Endodermal cell (in vitro differentiated cells): ENCODE measurements at regions not wholly inside any gene's neighbourhood (a gene's known extent, or its start where the extent isn't known, plus 50 kb on each side); places are given as distances from the start of the nearest gene placed in this dataset.

Experiments used
- DNase-seq: peaks from one replicate; pipeline ENCODE4 v3.0.0-alpha.2; 2017
- H3K27ac ChIP-seq: 2 replicates; pipeline ENCODE4 v1.5.1; 2013; ENCODE audit warnings: mild to moderate bottlenecking, low read depth, low read length, moderate library complexity
- H3K27me3 ChIP-seq: 2 replicates; pipeline ENCODE4 v1.6.1; 2013; ENCODE audit warnings: mild to moderate bottlenecking, low read length, moderate library complexity; ENCODE audit not compliant: insufficient read depth, control insufficient read depth, poor library complexity, severe bottlenecking
- H3K36me3 ChIP-seq: 2 replicates; pipeline ENCODE4 v1.7.0; 2013; ENCODE audit warnings: mild to moderate bottlenecking, low read length, moderate library complexity; ENCODE audit not compliant: control insufficient read depth, insufficient read depth
- H3K4me1 ChIP-seq: one replicate; pipeline ENCODE4 v1.7.0; 2013; ENCODE audit warnings: low read length; ENCODE audit not compliant: control insufficient read depth, insufficient read depth
- H3K4me3 ChIP-seq: 2 replicates; pipeline ENCODE4 v1.5.1; 2013; ENCODE audit warnings: mild to moderate bottlenecking, low read length, moderate library complexity
- H3K9ac ChIP-seq: 2 replicates; pipeline ENCODE4 v1.6.1; 2013; ENCODE audit warnings: mild to moderate bottlenecking, low read length, moderate library complexity; ENCODE audit not compliant: poor library complexity, severe bottlenecking; ENCODE audit errors: extremely low read depth
- H3K9me3 ChIP-seq: 2 replicates; pipeline ENCODE4 v1.6.1; 2013; ENCODE audit warnings: mild to moderate bottlenecking, low read length, moderate library complexity; ENCODE audit not compliant: control insufficient read depth
- H3K27ac Mint-ChIP-seq: 2 replicates; pipeline ENCODE4 v1.8.0; 2020; ENCODE audit warnings: mixed read lengths
- H3K27me3 Mint-ChIP-seq: 2 replicates; pipeline ENCODE4 v1.8.0; 2021; ENCODE audit warnings: mild to moderate bottlenecking, mixed read lengths; ENCODE audit not compliant: insufficient read depth
- H3K36me3 Mint-ChIP-seq: 2 replicates; pipeline ENCODE4 v1.8.0; 2020; ENCODE audit warnings: low read depth, mixed read lengths
- H3K4me1 Mint-ChIP-seq: 2 replicates; pipeline ENCODE4 v1.8.0; 2020; ENCODE audit warnings: mixed read lengths
- H3K4me3 Mint-ChIP-seq: 2 replicates; pipeline ENCODE4 v1.8.0; 2020; ENCODE audit warnings: mild to moderate bottlenecking, moderate library complexity, mixed read lengths
- H3K9me3 Mint-ChIP-seq: 2 replicates; pipeline ENCODE4 v1.8.0; 2020; ENCODE audit warnings: mild to moderate bottlenecking, mixed read lengths
- WGBS, 2 experiments: methylation state at CpG; one replicate each; pipeline versions ENCODE4 v1.1.5 to v1.1.7; 2013; ENCODE audit warnings: missing lambda C conversion rate in 2 of 2, mixed read lengths in 1 of 2; ENCODE audit not compliant: insufficient coverage in 1 of 2, insufficient read length in 1 of 2; 5-methylcytosine and 5-hydroxymethylcytosine counted together
- TF ChIP-seq, protein P1 (sequence below): fragments of 200-600 bp; sonication (generic); conservative IDR thresholded peaks from 2 replicates; pipeline ENCODE4 v1.5.0; 2021; ENCODE audit warnings: antibody characterized with exemption, mild to moderate bottlenecking

DNA sequence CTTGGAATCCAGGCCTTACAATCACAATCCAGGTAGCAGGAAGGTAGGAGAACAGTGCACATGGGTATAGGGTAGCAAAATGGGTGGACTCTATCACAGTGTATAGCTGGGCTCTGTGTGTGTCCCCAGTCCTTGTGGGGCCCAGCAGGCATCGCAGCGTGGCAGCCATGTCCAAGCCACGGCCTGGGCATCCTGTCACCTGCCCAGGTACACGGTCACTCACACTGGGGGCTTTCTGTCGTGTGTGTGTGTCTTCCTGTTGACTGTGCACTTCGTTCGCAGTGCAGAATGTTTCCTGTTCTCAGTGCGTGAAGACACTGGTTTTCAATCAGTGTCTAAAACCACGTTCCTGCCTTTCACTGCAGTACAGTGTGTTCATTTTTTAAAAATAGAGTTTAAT, 523.2 kb upstream of the JARID2 start:
- 92 to 100% methylated on average over 2 to 9 of the region's 9 CpGs for WGBS, 2 experiments
- no peak overlapping the region for H3K27ac ChIP-seq

DNA sequence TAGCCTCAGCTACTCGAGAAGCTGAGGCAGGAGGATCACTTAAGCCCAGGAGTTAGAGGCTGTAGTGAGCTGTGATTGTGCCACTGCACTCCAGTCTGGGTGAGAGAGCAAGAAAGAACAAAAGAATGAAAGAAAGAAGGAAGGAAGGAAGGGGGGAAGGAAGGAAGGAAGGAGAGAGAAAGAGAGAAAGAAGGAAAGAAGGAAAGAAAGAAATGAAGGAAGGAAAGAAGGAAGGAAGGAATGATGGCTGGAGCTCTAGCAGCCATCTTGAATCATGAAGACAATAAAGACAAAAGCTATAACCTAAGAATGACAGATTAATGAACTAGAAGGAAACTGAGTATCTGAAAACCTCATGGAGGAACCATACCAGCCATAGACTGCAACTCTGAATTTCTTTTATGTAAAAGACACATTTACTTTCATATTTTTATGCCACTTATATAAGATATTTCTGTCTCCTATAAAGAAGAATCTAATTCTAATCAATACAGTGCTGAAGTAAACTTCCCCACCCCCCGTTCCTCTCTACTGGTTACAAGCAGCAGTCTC, 522.3 kb upstream of the JARID2 start:
- H3K27me3 ChIP-seq: no peaks in the 10 kb centered on the region
- 86 to 100% methylated on average over 1 to 2 of the region's 2 CpGs for WGBS, 2 experiments
- H3K4me1 ChIP-seq: no peaks in the 10 kb centered on the region
- no peaks in the 10 kb centered on the region for H3K36me3 Mint-ChIP-seq
- no peak overlapping the region for H3K9ac ChIP-seq
- peaks cover 4% of the 10 kb centered on the region for H3K4me1 Mint-ChIP-seq
- no peaks in the 10 kb centered on the region for H3K36me3 ChIP-seq
- no peak overlapping the region for H3K27ac Mint-ChIP-seq
- H3K9me3 Mint-ChIP-seq: no peaks in the 10 kb centered on the region
- no peak overlapping the region for H3K4me3 Mint-ChIP-seq
- H3K27me3 Mint-ChIP-seq: no peaks in the 10 kb centered on the region
- no peak for DNase-seq
- no peak overlapping the region for H3K27ac ChIP-seq
- H3K9me3 ChIP-seq: no peaks in the 10 kb centered on the region
- TF ChIP-seq, protein P1, sequence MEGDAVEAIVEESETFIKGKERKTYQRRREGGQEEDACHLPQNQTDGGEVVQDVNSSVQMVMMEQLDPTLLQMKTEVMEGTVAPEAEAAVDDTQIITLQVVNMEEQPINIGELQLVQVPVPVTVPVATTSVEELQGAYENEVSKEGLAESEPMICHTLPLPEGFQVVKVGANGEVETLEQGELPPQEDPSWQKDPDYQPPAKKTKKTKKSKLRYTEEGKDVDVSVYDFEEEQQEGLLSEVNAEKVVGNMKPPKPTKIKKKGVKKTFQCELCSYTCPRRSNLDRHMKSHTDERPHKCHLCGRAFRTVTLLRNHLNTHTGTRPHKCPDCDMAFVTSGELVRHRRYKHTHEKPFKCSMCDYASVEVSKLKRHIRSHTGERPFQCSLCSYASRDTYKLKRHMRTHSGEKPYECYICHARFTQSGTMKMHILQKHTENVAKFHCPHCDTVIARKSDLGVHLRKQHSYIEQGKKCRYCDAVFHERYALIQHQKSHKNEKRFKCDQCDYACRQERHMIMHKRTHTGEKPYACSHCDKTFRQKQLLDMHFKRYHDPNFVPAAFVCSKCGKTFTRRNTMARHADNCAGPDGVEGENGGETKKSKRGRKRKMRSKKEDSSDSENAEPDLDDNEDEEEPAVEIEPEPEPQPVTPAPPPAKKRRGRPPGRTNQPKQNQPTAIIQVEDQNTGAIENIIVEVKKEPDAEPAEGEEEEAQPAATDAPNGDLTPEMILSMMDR: no peak
- H3K4me3 ChIP-seq: no peak overlapping the region

More for the DNA sequence above, 523.2 kb upstream of the JARID2 start:
- H3K9me3 ChIP-seq: no peaks in the 10 kb centered on the region
- H3K36me3 Mint-ChIP-seq: no peaks in the 10 kb centered on the region
- no peaks in the 10 kb centered on the region for H3K27me3 Mint-ChIP-seq
- H3K4me3 Mint-ChIP-seq: no peak overlapping the region
- TF ChIP-seq, protein P1: no peak
- peaks cover 4% of the 10 kb centered on the region for H3K4me1 Mint-ChIP-seq
- H3K9me3 Mint-ChIP-seq: no peaks in the 10 kb centered on the region
- no peaks in the 10 kb centered on the region for H3K27me3 ChIP-seq
- H3K36me3 ChIP-seq: no peaks in the 10 kb centered on the region
- no peak overlapping the region for H3K4me3 ChIP-seq
- H3K9ac ChIP-seq: no peak overlapping the region
- H3K4me1 ChIP-seq: no peaks in the 10 kb centered on the region
- DNase-seq: peak; percentile 13
- H3K27ac Mint-ChIP-seq: no peak overlapping the region

DNA sequence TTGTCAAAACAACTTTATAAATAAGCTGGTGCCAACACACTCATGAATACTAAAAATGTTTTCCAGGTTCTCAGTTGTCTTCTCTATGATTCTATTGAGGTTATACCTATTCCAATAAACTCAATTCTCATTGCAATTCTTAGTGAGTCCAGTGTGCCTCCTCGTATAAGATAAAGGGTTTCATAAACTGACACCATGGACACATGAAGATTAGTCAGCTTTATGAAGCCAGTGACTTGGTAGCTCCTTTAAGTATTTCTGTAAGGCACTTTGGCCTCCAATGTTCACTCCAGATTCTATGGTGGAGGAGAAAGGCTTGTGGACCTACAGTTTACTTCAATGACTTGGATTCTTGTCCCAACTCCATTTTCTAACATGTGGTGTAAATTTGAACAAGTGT, 521.3 kb upstream of the JARID2 start:
- no peaks in the 10 kb centered on the region for H3K9me3 Mint-ChIP-seq
- H3K27me3 ChIP-seq: no peaks in the 10 kb centered on the region
- H3K27me3 Mint-ChIP-seq: no peaks in the 10 kb centered on the region
- no peaks in the 10 kb centered on the region for H3K9me3 ChIP-seq
- H3K27ac Mint-ChIP-seq: no peak overlapping the region
- no peak overlapping the region for H3K27ac ChIP-seq
- DNase-seq: no peak
- no peaks in the 10 kb centered on the region for H3K36me3 Mint-ChIP-seq
- 97% methylated on average over 1 of the region's 1 CpG; no CpG with 5 or more reads in 1 of the 2 experiments for WGBS, 2 experiments
- H3K9ac ChIP-seq: no peak overlapping the region
- H3K4me1 Mint-ChIP-seq: peaks cover 13% of the 10 kb centered on the region
- TF ChIP-seq, protein P1: no peak
- H3K4me3 ChIP-seq: no peak overlapping the region
- H3K4me1 ChIP-seq: no peaks in the 10 kb centered on the region
- H3K36me3 ChIP-seq: no peaks in the 10 kb centered on the region
- no peak overlapping the region for H3K4me3 Mint-ChIP-seq
